ENCODE measurements at regions not wholly inside any gene's neighbourhood (a gene's known extent, or its start where the extent isn't known, plus 50 kb on each side); places are given as distances from the start of the nearest gene placed in this dataset.

GRCh38 chr1:220966473-220966872 is 87.2 kb downstream of the HLX start (continued):
- TF ChIP-seq ZNF34 (CRISPR knock-in tag; IDR thresholded peaks at IDR 0.05; ENCODE audit: borderline replicate concordance) = no peak

- ChIA-PET CTCF (ENCODE audit: low intra/inter-chr PET ratio, low total read pairs) (no interaction called here), POLR2A (no interaction called here)
- intact Hi-C loops (cut with micrococcal nuclease; ENCODE audit: unreplicated experiment) = no loop called here
- FAIRE-seq (no peak), DNase-seq (ENCODE audit: low spot score) (no peak), ATAC-seq (no peak)
- WGBS (ENCODE audit: low lambda C conversion rate) = 18% methylated on average over 4 of the region's 8 CpGs
- no peak overlapping the region for H3K9ac ChIP-seq (ENCODE audit: insufficient read depth, low read depth, low read length)
- H4K20me1 ChIP-seq (ENCODE audit: insufficient read depth, low read length) = no peaks in the 10 kb centered on the region
- H3K4me2 ChIP-seq (ENCODE audit: low read depth, low read length) = no peak overlapping the region
- no peaks in the 10 kb centered on the region for H3K4me1 ChIP-seq (ENCODE audit: insufficient read depth, low read length)
- H3K9me3 ChIP-seq (ENCODE audit: low read length) = no peaks in the 10 kb centered on the region
- H3K36me3 ChIP-seq (replicated peaks in 1 of 2; ENCODE audit: control insufficient read depth in 1 of 2, insufficient read depth in 2 of 2, low read length in 2 of 2) = no peaks in the 10 kb centered on the region
- H2AFZ ChIP-seq (ENCODE audit: low read length) = no peak overlapping the region
- no TSS peak for BruUV-seq (replicated peaks)
- in situ Hi-C loops (cut with HindIII; ENCODE audit: extremely low pct_ligation_motif_present, low pct_unique_long_range_greater_than_20kb) = no loop called here
- H3K27ac ChIP-seq (ENCODE audit: extremely low read length, insufficient read depth, low read length) = no peak overlapping the region
- no peaks in the 10 kb centered on the region for H3K27me3 ChIP-seq (ENCODE audit: control insufficient read depth in 1 of 2, insufficient read depth in 2 of 2, low read length in 2 of 2)
- no peak overlapping the region for H3K4me3 ChIP-seq (replicated peaks in 1 of 3; ENCODE audit: insufficient read depth in 1 of 3, low read depth in 2 of 3, low read length in 3 of 3)
- H3K79me2 ChIP-seq (ENCODE audit: insufficient read depth, low read length) = no peaks in the 10 kb centered on the region
- TF ChIP-seq ZNF589 (CRISPR knock-in tag; conservative IDR thresholded peaks at IDR 0.05) (no peak), ZNF280D (CRISPR knock-in tag; IDR thresholded peaks at IDR 0.05) (no peak), ZNF101 (CRISPR knock-in tag; IDR thresholded peaks at IDR 0.05; ENCODE audit: borderline replicate concordance, low read depth) (no peak), ZNF580 (CRISPR knock-in tag; IDR thresholded peaks at IDR 0.05; ENCODE audit: borderline replicate concordance, low read depth) (no peak)
These were observed 87.8 kb downstream of the HLX start for GRCh38 chr1:220966881-220967611.

Data from HepG2 (cell line).